ENCODE measurements at regions not wholly inside any gene's neighbourhood (a gene's known extent, or its start where the extent isn't known, plus 50 kb on each side); places are given as distances from the start of the nearest gene placed in this dataset.

- no peak for TF ChIP-seq POLR2AphosphoS5 (IDR thresholded peaks at IDR 0.05; ENCODE audit: borderline replicate concordance, low read depth, low read length)
- TF ChIP-seq EZH2 (IDR thresholded peaks at IDR 0.05), result no peak
These were observed 624.9 kb downstream of the ARL4A start for GRCh38 chr7:13312307-13312706.
